ENCODE measurements at regions not wholly inside any gene's neighbourhood (a gene's known extent, or its start where the extent isn't known, plus 50 kb on each side); places are given as distances from the start of the nearest gene placed in this dataset.

- Histone ChIP-seq H3K36me3 (peaks cover 50 to 94% (median 76%) of the 10 kb centered on the region in 4 donors), H3K4me1 (peaks cover 4 to 10% (median 6%) of the 10 kb centered on the region in 4 donors), H3K9me3 (no peaks in the 10 kb centered on the region), H3K27me3 (no peaks in the 10 kb centered on the region), H3K4me3 (no peak overlapping the region), H3K27ac (replicated peaks in 1 of 4) (no peak overlapping the region)
- WGBS: 66% methylated on average over 4 of the region's 4 CpGs
- TF ChIP-seq CTCF (IDR thresholded peaks at IDR 0.05): no peak
- TF ChIP-seq POLR2A (IDR thresholded peaks at IDR 0.05; ENCODE audit: low read depth): no peak
- TF ChIP-seq POLR2AphosphoS5 (IDR thresholded peaks at IDR 0.05): no peak
- intact Hi-C loops (cut with DNase I): no loop called here
- no peak for DNase-seq (ENCODE audit: extremely low spot score)
Observed at GRCh38 chr7:149610441-149611011, 112.9 kb upstream of the ZNF746 start.

GRCh38 chr7:149608168-149608567 lies 110.6 kb upstream of the ZNF746 start:
- intact Hi-C loops (cut with DNase I): no loop called here
- Histone ChIP-seq H3K27me3 (no peaks in the 10 kb centered on the region), H3K27ac (replicated peaks in 1 of 4) (no peak overlapping the region), H3K9me3 (no peaks in the 10 kb centered on the region), H3K36me3 (peaks cover 32 to 76% (median 62%) of the 10 kb centered on the region in 4 donors), H3K4me1 (peaks cover 4 to 10% (median 6%) of the 10 kb centered on the region in 4 donors), H3K4me3 (no peak overlapping the region)
- no peak for DNase-seq (ENCODE audit: extremely low spot score)
- TF ChIP-seq POLR2AphosphoS5 (IDR thresholded peaks at IDR 0.05): no peak
- 96% methylated on average over 2 of the region's 2 CpGs for WGBS

GRCh38 chr7:149607683-149608082 lies 110.1 kb upstream of the ZNF746 start:
- peaks cover 27 to 75% (median 61%) of the 10 kb centered on the region in 4 donors for H3K36me3 ChIP-seq
- no peak overlapping the region for H3K27ac ChIP-seq (replicated peaks in 1 of 4)
- peaks cover 4 to 10% (median 6%) of the 10 kb centered on the region in 4 donors for H3K4me1 ChIP-seq
- DNase-seq (ENCODE audit: extremely low spot score): no peak
- TF ChIP-seq POLR2A (IDR thresholded peaks at IDR 0.05; ENCODE audit: low read depth): no peak
- no peak for TF ChIP-seq CTCF (IDR thresholded peaks at IDR 0.05)
- TF ChIP-seq EP300 (IDR thresholded peaks at IDR 0.05): no peak
- no peak for TF ChIP-seq POLR2AphosphoS5 (IDR thresholded peaks at IDR 0.05)
- no peak overlapping the region for H3K4me3 ChIP-seq
- H3K9me3 ChIP-seq: no peaks in the 10 kb centered on the region
- WGBS: 96% methylated on average over 4 of the region's 4 CpGs
- intact Hi-C loops (cut with DNase I): no loop called here
- H3K27me3 ChIP-seq: no peaks in the 10 kb centered on the region

GRCh38 chr7:149606826-149607225 lies 109.2 kb upstream of the ZNF746 start:
- no peak for TF ChIP-seq CTCF (IDR thresholded peaks at IDR 0.05)
- TF ChIP-seq EP300 (IDR thresholded peaks at IDR 0.05): no peak
- no peak for TF ChIP-seq POLR2AphosphoS5 (IDR thresholded peaks at IDR 0.05)
- TF ChIP-seq POLR2A (IDR thresholded peaks at IDR 0.05; ENCODE audit: low read depth): no peak
- Histone ChIP-seq H3K27me3 (no peaks in the 10 kb centered on the region), H3K36me3 (peaks cover 26 to 75% (median 61%) of the 10 kb centered on the region in 4 donors), H3K27ac (replicated peaks in 1 of 4) (no peak overlapping the region), H3K4me1 (peaks cover 4 to 10% (median 6%) of the 10 kb centered on the region in 4 donors), H3K9me3 (no peaks in the 10 kb centered on the region), H3K4me3 (no peak overlapping the region)
- intact Hi-C loops (cut with DNase I): no loop called here
- 94% methylated on average over 4 of the region's 4 CpGs for WGBS
- DNase-seq (ENCODE audit: extremely low spot score): no peak

GRCh38 chr7:149605696-149606095 lies 108.1 kb upstream of the ZNF746 start:
- intact Hi-C loops (cut with DNase I): no loop called here
- Histone ChIP-seq H3K27me3 (no peaks in the 10 kb centered on the region), H3K9me3 (no peaks in the 10 kb centered on the region), H3K4me3 (no peak overlapping the region), H3K4me1 (peaks cover under 1 to 6% (median 4%) of the 10 kb centered on the region in 4 donors), H3K27ac (replicated peaks in 1 of 4) (no peak overlapping the region), H3K36me3 (peaks cover 23 to 75% (median 58%) of the 10 kb centered on the region in 4 donors)
- WGBS: 82% methylated on average over 6 of the region's 6 CpGs
- DNase-seq (ENCODE audit: extremely low spot score): no peak
- no peak for TF ChIP-seq EP300 (IDR thresholded peaks at IDR 0.05)
- TF ChIP-seq POLR2A (IDR thresholded peaks at IDR 0.05; ENCODE audit: low read depth): no peak
- no peak for TF ChIP-seq CTCF (IDR thresholded peaks at IDR 0.05)
- TF ChIP-seq POLR2AphosphoS5 (IDR thresholded peaks at IDR 0.05): no peak
